ENCODE measurements at regions not wholly inside any gene's neighbourhood (a gene's known extent, or its start where the extent isn't known, plus 50 kb on each side); places are given as distances from the start of the nearest gene placed in this dataset.

- DNase-seq, result no peak
Observed at GRCh38 chr6:113394216-113394615, 462.9 kb upstream of the MARCKS start.

- no peak for DNase-seq
Observed at GRCh38 chr6:113394729-113395128, 462.4 kb upstream of the MARCKS start.

GRCh38 chr6:113396730-113397129 is 460.4 kb upstream of the MARCKS start:
- no peak for DNase-seq

- DNase-seq, result no peak
Observed at GRCh38 chr6:113397236-113397635, 459.9 kb upstream of the MARCKS start.

- no peak for DNase-seq
Observed at GRCh38 chr6:113401231-113401630, 455.9 kb upstream of the MARCKS start.

- DNase-seq, result no peak
Observed at GRCh38 chr6:113402544-113402943, 454.6 kb upstream of the MARCKS start.

- DNase-seq, result no peak
Observed at GRCh38 chr6:113403966-113404595, 453.1 kb upstream of the MARCKS start.

- DNase-seq, result no peak
Observed at GRCh38 chr6:113405326-113406047, 451.7 kb upstream of the MARCKS start.

- DNase-seq, result no peak
Observed at GRCh38 chr6:113406048-113406695, 451.0 kb upstream of the MARCKS start.

- DNase-seq, result no peak
Observed at GRCh38 chr6:113411011-113411410, 446.1 kb upstream of the MARCKS start.

GRCh38 chr6:113412589-113413357 is 444.4 kb upstream of the MARCKS start:
- DNase-seq, result no peak

GRCh38 chr6:113414511-113414910 is 442.6 kb upstream of the MARCKS start:
- no peak for DNase-seq

- no peak for DNase-seq
Observed at GRCh38 chr6:113416170-113416569, 441.0 kb upstream of the MARCKS start.

GRCh38 chr6:113420290-113420689 is 436.9 kb upstream of the MARCKS start:
- DNase-seq, result no peak

GRCh38 chr6:113421997-113422396 is 435.1 kb upstream of the MARCKS start:
- no peak for DNase-seq

- DNase-seq, result no peak
Observed at GRCh38 chr6:113423956-113424355, 433.2 kb upstream of the MARCKS start.

- DNase-seq, result no peak
Observed at GRCh38 chr6:113425977-113426660, 431.0 kb upstream of the MARCKS start.

- DNase-seq, result no peak
Observed at GRCh38 chr6:113427617-113428016, 429.5 kb upstream of the MARCKS start.

GRCh38 chr6:113428702-113429101 is 428.4 kb upstream of the MARCKS start:
- no peak for DNase-seq

GRCh38 chr6:113432521-113433334 is 424.4 kb upstream of the MARCKS start:
- DNase-seq, result no peak

GRCh38 chr6:113433335-113433991 is 423.7 kb upstream of the MARCKS start:
- DNase-seq, result no peak
